NAMALWA (cell line): ENCODE measurements at regions not wholly inside any gene's neighbourhood (a gene's known extent, or its start where the extent isn't known, plus 50 kb on each side); places are given as distances from the start of the nearest gene placed in this dataset.
"Not testable (repeated sequence)": the region's sequence is repeated elsewhere in the genome, so short reads cannot be mapped to it uniquely, and the experiment has no call there.

Source experiments
- DNase-seq: peaks from one replicate; pipeline ENCODE4 v3.0.0-alpha.2; 2015; ENCODE audit warnings: low spot score

DNA sequence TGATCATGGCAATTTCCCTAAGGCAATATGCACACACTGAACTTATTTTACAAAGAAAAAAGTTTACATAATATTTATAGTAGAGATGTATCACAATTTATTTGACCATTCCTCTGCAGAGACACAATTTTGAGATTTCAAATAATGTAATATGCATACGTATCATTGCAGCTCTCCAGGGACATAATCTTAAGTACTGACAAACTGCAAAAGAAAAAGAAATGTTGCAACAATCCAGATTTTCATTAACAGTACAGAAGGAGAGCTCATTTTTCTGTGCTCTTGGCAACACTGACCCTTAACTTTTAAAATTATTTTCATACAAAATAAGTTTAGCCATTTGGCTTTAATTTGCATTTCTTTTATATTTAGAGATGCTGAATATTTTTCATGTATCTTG, 710.2 kb upstream of the SLC39A10 start:
- no peak for DNase-seq

DNA sequence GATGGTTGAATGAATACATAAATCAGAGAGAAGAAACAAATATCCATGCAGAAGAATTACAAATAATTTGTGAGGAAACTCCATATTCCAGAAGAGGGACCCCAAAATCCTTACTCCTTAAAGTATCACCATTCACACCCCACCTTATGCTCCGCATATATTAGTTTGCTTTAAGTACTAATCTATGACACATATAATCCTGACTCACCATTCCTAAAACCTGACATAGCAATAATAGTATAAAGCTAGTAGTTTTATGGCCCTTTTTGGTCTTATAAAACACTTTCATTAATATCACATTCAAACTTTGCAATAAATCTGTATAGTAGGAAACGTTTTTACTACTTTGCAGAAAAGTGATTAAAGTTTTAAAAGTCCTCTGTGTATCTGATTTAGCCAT, 719.0 kb upstream of the SLC39A10 start:
- no peak for DNase-seq

DNA sequence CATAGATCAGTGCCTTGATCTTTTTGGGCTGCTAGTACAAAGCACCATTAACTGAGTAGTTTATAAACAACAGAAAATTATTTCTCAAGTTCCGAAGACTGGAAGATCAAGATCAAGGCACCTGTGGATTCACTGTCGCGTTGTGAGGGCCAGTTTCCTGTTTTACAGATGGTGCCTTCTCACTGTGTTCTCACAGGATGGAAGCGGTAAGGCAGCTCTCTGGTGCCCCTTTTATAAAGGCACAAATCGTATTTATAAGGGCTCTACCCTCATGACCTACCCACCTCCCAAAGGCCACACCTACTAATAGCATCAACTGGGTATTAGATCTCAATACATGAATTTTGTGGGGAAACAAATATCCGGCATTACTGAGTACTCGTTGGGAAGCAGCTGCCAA, 729.5 kb upstream of the SLC39A10 start:
- DNase-seq, result no peak

DNA sequence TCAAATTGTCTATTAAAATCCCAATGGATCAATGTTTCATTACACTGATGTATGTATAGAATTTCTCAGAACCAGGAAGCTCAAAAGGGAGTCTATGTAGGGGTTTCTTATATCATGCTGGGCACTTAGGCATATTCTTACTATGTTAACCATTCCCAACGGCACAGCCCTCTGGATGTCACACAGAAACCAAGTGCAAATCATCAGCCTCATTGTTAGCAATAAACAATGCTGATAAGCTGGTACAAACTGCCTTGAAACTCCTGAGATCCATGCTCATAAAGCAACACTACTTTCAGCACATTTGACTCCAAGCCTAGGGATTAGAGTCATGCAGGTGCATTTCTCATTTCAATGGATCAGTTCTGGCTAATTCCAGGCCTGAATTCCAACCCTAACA, 730.2 kb upstream of the SLC39A10 start:
- DNase-seq, result no peak

DNA sequence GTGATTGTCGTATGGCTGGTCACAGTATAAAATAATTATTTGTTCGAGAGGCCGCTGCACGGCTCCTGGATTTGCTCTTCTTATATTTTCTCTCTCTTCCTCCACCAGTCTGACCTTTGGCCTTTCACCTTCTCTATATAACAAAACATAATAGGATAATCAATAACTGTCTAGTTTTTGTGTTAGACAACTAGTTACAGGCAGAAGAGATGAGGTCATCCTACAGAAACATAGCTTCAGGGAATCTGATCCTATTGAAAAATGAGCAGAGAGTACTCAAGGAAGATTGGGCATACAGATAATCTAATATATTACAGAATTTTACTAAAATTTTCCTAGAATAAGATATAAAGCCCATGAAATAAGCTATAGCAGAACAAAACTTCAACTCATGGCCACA, 731.3 kb upstream of the SLC39A10 start:
- DNase-seq, result no peak

DNA sequence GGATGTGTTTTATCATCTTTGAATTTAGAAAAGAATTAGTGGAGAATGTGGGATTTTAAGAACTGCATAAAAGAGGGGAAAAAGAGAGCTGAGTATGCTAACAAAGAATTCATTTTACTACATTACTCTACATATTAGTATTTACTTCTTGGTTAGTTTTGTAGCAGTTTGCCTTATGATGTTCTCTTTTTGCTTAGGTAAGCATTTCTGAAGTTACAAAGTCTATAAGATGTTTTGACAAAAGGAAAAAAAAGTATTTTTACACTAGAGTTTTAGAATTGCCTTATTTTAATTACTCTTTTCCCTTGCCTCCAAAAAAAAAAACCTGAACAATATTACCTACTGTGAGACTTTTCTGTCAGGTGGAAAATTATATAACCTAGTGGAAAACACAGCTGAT, 739.5 kb upstream of the SLC39A10 start:
- DNase-seq, result no peak

DNA sequence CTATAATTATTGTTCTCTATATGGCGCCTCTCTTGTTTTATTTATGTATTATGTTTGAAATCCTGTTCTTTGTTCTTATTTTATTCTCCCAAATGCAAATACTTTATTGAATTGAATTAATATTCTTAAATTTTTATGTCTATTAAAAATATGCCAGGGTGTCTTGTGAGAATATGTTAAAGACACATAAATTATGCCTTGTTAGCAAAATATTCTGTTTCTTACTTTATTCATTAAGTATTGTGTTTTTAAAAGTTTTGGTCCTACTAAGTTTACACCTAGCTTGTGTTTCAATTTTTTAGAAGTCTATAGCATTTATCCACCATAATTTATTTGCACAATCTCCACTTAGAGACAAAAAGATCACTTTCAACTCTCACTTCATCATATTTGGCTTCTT, 741.5 kb upstream of the SLC39A10 start:
- no peak for DNase-seq

DNA sequence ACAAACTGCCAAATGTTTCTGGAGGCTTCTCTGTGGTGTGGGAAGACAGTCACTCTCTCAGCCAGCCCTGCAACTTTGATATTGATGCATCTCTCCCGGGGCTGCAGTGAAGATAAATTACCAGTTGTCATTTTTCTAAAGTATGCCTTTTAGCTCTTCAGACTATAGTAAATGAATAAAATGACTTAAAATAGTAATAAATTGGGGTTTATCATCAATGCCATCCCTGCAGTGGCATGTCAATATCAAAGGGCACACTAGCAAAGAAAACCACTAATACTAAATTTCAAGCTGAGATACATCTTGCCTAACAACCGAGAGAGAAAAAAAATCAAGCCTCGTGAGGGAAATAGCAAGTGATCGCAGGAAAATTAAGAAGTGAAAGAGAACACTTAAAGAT, 749.5 kb upstream of the SLC39A10 start:
- DNase-seq, result no peak

DNA sequence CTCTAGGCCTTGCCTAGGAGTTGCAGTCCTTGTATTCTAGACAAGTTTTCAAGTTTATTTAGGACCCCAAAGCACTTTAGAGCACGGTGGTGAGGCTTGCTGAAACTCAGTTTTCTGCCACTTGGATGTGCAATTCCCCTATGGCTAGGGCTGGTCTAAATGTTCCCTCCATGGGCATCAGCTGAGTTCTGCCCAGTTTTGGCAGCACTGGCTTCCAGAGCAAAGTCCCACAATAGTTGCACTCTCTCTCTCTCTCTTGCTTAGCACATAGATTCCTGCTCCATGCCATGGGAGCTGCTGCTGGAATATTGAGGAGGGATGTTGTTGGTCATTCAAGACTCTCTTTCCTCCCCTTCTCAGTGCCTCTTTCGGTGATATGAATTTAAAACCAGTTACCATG, 760.2 kb upstream of the SLC39A10 start:
- no peak for DNase-seq

DNA sequence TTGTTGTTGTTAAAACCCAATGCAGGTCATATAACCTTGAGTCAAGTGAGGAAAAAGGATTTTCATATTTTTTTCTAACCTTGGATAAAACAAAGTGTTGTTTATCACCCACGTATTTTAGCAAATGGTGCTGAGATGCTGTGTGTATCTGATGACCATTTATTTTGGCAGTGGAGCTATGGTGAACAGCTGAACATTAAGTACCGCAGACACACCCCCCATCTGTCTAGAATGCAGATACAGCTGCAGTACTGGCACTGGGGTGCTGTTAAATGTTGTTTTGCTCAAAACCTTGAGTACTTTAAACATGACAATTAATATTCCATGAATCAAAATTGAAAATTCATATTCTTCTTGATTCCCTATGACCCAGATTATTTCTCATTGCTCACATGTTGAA, 773.3 kb upstream of the SLC39A10 start:
- DNase-seq, result no peak

DNA sequence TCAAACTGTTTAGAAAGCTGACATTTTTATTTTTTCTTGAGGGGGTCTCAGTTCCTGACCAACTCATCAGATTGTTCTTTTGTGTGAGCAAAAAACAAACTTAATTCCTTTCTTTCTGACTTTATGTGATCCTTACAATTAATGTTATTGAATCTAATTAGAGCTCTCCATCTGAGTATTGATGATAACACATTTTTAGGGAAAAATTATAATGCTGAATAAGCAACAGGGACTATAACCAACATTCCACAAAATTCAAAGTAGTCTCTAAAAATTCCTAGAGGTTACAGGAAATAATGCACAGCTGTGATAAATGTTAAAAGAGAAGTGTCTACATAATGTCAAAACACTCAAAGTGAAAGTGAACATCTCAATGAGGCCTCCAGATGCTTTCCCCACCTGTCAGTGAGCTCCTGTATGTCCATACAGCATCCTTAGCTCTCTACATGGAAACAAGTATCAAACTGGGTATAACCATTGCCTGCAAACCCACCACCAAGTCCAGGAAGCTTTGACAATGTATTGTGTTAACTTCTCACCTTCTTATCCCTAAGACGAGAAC, 786.0 kb upstream of the SLC39A10 start:
- no peak for DNase-seq

DNA sequence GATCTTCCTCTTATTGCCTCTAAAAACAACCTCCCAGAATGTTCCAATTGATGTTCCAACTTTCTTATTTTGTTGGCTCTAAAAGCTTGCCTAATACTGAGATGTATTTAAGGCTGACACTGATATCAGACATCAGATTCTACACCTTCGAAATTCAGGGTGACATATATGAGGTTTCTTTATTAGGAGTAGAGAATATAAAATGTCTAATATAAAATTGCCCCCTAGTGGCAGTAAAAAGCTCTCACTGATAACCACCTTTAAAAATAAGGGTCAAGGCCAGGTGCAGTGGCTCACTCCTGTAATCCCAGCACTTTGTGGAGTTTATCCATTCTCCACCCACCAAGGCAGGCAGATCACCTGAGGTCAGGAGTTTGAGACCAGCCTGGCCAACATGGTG, 789.7 kb upstream of the SLC39A10 start:
- DNase-seq, result peak; percentile 45

DNA sequence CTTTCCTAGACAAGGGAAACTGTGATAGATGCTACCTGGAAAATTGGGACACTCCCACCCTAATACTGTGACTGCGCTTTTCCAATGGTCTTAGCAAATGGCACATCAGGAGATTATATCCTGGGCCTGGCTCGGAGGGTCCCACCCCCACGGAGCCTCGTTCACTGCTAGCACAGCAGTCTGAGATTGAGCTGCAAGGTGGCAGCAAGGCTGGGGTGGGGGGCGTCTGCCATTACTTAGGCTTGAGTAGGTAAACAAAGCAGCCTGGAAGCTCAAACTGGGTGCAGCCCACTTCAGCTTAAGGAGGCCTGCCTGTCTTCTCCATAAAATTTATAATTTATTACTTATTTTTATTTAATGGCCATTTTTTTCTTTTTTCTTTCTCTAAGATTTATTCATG, 802.1 kb upstream of the SLC39A10 start:
- no peak for DNase-seq

DNA sequence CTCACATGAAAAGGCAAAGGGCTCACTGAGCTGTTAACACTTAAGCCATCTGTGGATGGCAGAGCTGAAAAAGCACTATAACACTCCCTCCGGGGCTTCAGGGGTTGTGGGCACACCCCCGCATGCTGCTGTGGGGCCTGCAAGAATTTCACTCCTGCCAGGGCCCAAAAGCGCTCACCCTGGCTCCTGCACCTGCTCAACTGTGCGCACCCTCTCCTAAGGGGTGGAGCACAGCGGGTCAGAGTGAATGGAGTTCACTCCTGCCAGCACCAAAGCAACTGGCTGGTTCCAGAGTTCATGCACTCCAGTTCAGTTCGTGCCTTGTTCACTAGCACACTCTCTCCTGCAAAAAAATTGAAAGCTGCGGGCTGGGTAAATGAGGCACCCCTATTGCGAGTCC, 814.2 kb upstream of the SLC39A10 start:
- DNase-seq, result no peak

DNA sequence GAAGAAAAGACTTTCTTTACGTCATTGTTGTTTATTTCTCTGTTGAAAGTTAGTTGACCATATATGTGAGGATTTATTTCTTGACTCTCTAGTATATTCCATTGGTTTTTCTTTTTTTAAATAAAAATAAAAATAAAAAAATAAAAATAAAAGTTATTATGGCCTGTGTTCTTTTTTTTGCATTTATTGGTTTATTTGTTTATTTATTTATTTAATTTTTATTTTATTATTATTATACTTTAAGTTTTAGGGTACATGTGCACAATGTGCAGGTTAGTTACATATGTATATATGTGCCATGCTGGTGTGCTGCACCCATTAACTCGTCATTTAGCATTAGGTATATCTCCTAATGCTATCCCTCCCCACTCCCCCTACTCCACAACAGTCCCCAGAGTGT, 822.7 kb upstream of the SLC39A10 start:
- DNase-seq, result not testable (repeated sequence)

DNA sequence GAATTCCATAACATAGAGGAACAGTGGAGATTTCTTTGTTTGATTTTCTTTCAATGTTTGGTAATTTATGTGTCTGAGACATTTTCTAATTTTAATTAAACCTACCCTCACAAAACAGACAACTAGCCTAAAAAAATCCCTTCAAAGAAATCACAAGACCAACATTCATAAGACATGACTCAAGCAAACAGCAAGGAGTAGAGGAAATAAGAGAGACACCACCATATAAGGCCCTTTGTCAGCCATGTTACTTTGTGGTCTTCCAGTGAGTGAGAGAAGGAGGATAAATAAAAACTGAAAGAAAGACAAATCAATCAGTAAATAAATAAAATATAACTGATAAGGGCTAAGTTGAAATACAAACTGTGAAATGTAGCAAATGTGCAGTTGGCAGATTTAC, 830.8 kb upstream of the SLC39A10 start:
- no peak for DNase-seq

DNA sequence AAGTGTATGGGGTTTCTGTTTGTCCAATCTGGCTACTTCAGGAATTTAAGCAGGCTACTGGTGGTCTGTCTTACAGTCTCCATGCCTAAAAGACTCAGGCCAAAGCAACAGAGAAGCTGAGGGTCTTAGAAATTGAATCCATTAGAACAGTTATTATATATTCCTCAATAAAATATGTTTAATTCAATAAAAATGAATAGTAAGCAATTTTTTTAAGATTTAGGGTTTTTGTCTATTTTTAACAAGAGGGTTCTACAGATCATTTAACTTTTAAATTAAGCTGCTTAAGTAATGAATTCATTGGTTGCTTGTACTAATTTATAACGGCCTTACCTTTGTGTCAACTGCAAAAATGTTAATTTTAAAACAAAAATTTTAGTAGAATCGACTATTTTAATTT, 832.6 kb upstream of the SLC39A10 start:
- DNase-seq, result no peak

DNA sequence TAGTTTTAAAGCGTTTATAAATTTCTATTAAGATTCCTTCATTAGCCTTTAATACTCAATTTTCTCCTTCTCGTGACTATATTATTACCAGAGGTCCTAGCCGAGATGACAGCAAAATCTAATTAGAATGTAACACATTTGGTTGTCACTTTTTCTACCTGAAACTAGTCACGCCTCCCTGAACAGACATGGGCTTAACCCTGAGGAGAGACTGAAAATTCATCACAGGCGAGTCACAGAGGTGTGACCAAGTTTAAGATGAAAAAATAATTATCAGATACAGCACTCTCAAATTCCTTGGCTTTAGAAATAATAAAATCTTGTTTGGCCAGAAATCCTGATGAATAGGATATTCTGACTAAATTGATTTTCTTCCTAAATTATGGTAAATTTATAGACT, 834.4 kb upstream of the SLC39A10 start:
- no peak for DNase-seq

DNA sequence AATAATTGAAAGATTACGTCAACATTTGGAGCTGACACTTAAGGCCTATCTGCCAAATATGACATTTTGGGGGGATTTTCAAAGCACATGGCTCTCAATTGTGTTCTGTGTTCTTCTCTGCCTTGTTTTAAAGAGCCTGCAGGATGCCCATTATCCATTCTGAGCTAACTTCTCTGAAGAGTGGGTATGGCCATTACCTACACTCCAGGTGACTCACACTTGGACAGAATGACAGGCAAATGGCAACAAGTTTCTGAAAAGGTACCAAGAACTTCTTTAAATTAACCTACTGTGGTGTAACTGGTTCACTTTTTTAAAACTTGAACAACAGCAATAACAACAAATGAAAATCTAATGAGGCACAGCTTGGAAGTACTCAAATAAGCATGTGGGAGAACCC, 834.9 kb upstream of the SLC39A10 start:
- no peak for DNase-seq

DNA sequence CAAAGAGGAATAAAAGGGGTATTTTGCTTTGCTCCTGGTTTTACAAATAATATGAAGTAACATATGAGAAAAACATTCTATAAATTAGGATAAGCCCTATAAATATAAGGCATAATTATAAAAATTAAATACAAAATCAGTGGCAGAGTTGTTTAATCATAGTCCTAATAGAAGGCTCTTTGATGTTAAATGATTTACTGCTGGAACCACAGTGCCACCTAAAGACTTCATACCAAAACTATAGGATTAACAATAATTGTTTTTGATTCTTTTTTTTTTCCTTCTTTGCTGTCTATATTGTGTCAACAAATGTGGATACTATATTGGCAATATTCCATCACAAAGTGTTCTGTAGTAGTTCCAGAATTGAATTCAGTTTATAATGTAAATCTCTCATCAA, 837.7 kb upstream of the SLC39A10 start:
- DNase-seq, result peak; percentile 15

DNA sequence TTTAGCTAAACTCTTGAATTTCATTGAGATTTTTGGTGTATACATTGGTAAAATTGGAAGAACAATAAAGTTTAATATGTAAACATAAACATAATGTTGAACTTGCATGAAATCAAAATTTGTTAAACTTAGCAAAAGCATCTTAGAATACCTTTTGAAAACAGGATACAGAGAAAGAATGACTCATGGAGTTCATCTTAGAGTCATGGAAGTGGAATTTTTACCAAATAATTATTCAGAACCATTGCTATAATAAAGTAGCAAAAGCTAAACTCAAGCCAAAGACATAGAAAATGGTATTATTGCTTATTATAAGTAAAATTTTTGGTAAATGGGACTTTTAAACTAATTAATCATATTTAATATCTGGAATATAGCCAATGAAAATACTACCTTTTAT, 841.6 kb upstream of the SLC39A10 start:
- DNase-seq, result no peak

DNA sequence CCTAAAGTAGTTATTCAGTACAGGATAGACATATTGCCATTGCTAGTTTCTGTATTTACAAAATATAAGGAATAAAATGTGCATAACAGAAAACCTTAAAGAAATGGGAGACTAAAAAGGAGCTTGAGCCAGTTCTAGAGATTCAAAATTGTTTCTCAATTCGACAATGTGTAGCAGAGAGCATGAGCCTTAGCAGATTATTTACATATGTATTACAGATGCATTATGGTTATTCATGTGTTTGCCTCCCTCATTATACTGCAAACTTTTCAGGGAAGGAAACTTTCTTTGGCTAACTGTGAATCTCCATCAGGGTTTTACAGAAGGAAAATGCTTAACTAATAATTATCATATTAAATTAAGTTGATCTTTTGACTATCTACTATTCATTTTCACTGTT, 854.4 kb upstream of the SLC39A10 start:
- DNase-seq, result no peak

DNA sequence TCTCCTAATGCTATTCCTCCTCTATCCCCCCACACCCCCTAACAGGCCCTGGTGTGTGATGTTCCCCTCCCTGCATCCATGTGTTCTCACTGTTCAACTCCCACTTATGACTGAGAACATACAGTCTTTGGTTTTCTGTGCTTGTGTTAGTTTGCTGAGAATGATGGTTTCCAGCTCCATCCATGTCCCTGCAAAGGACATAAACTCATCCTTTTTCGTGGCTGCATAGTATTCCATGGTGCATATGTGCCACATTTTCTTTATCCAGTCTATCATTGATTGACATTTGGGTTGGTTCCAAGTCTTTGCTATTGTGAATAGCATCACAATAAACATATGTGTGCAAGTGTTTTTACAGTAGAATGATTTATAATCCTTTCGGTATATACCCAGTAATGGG, 870.0 kb upstream of the SLC39A10 start:
- DNase-seq, result not testable (repeated sequence)

DNA sequence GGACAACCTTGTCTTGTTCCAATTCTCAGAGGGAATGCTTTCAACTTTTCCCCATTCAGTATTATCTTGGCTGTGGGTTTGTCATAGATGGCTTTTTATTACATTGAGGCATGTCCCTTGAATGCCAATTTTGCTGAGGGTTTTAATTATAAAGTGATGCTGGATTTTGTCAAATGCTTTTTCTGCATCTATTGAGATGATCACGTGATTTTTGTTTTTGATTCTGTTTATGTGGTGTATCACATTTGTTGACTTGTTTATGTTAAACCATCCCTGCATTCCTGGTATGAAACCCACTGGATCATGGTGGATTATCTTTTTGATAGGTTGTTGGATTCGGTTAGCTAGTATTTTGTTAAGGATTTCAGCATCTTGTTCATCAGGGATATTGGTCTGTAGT, 885.6 kb upstream of the SLC39A10 start:
- DNase-seq, result not testable (repeated sequence)

DNA sequence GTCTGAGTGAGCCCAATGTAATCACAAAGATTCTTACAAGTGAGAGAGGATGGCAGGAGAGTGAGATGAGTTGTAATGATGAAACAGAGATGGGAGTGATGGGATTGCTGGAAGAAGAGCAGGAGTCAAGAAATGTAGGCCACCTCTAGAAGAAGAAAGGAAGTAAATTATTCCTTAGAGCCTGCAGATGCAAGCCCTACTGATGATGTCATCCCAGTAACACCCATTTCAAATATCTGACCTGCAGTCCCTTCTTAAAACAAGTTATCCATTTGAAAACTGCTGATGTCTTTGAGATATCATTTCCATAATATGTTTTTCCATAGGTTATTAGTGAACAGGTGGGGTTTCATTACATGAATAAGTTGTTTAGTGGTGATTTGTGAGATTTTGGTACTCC, 888.0 kb upstream of the SLC39A10 start:
- DNase-seq, result no peak
